Sigmoid colon (tissue), 4 donors: ENCODE measurements at regions not wholly inside any gene's neighbourhood (a gene's known extent, or its start where the extent isn't known, plus 50 kb on each side); places are given as distances from the start of the nearest gene placed in this dataset.

ENCODE experiments used
- CTCF ChIP-seq, 4 experiments: fragments of 450-650 bp in 3 of 4; fragments of 200-600 bp in 1 of 4; IDR thresholded peaks; one replicate each; pipeline ENCODE4 v1.5.1; 2016 to 2019; ENCODE audit warnings: antibody characterized with exemption in 4 of 4, mild to moderate bottlenecking in 3 of 4, moderate library complexity in 2 of 4
- EP300 ChIP-seq, 4 donors: sonication (generic); formaldehyde crosslinking; IDR thresholded peaks; one replicate each; pipeline ENCODE4 v1.6.1; 2017; ENCODE audit warnings: antibody characterized with exemption in 4 of 4
- POLR2A ChIP-seq, 2 donors: fragments of 450-650 bp; IDR thresholded peaks; one replicate each; pipeline ENCODE4 v1.6.1; 2016; ENCODE audit warnings: antibody characterized with exemption in 2 of 2, mild to moderate bottlenecking in 2 of 2, moderate library complexity in 2 of 2
- POLR2AphosphoS5 ChIP-seq, 4 donors: sonication (generic); formaldehyde crosslinking; IDR thresholded peaks; one replicate each; pipeline ENCODE4 v1.6.1; 2017; ENCODE audit warnings: antibody characterized with exemption in 4 of 4

- TF ChIP-seq POLR2A (IDR thresholded peaks at IDR 0.05) (no peak), CTCF (IDR thresholded peaks at IDR 0.05) (no peak), POLR2AphosphoS5 (IDR thresholded peaks at IDR 0.05) (no peak), EP300 (IDR thresholded peaks at IDR 0.05) (no peak)
These were observed 171.1 kb downstream of the LARP7 start for GRCh38 chr4:112808001-112808400.
